CD8-positive, alpha-beta memory T cell (primary cell): ENCODE measurements at regions not wholly inside any gene's neighbourhood (a gene's known extent, or its start where the extent isn't known, plus 50 kb on each side); places are given as distances from the start of the nearest gene placed in this dataset.

Experiments used
- CTCF ChIA-PET: fragments of 350-600 bp; sonication (Branson Sonifier 250); formaldehyde crosslinking; loops from one replicate; lab custom pipeline; 2021; ENCODE audit warnings: antibody characterized with exemption; lab: Charles Lee
- POLR2A ChIA-PET: fragments of 350-600 bp; sonication (Branson Sonifier 250); formaldehyde crosslinking; loops from one replicate; lab custom pipeline; 2021; ENCODE audit warnings: antibody characterized with exemption; lab: Charles Lee
- DNase-seq, 5 donors: peaks; one replicate each; pipeline versions ENCODE4 v3.0.0 to v3.0.0-alpha.2; 2020 to 2022; ENCODE audit warnings: mixed read lengths in 1 of 5
- H3K27ac ChIP-seq: one replicate; pipeline ENCODE4 v1.7.0; 2013; ENCODE audit warnings: low read depth, mild to moderate bottlenecking, low read length, moderate library complexity
- H3K27me3 ChIP-seq: 2 replicates; pipeline ENCODE4 v1.7.0; 2013; ENCODE audit warnings: low read length, mild to moderate bottlenecking; ENCODE audit not compliant: insufficient read depth, poor library complexity, severe bottlenecking
- H3K36me3 ChIP-seq: 2 replicates; pipeline ENCODE4 v1.7.0; 2013; ENCODE audit warnings: mild to moderate bottlenecking, low read length, moderate library complexity; ENCODE audit not compliant: insufficient read depth
- H3K4me1 ChIP-seq: 2 replicates; pipeline ENCODE4 v1.7.0; 2013; ENCODE audit warnings: mild to moderate bottlenecking, low read length, moderate library complexity; ENCODE audit not compliant: insufficient read depth
- H3K4me3 ChIP-seq: 2 replicates; pipeline ENCODE4 v1.7.0; 2013; ENCODE audit warnings: mild to moderate bottlenecking, low read length
- H3K9me3 ChIP-seq: 2 replicates; pipeline ENCODE4 v1.7.0; 2013; ENCODE audit warnings: mild to moderate bottlenecking, low read length
- H3K27ac Mint-ChIP-seq, 8 donors: one replicate each; pipeline ENCODE4 v1.8.0; 2020 to 2021; ENCODE audit warnings: mixed read lengths in 8 of 8, mild to moderate bottlenecking in 6 of 8, inconsistent platforms in 3 of 8, moderate library complexity in 3 of 8
- H3K27me3 Mint-ChIP-seq, 2 donors: one replicate each; pipeline ENCODE4 v1.8.0; 2020 to 2021; ENCODE audit warnings: mixed read lengths in 2 of 2, mild to moderate bottlenecking in 1 of 2, moderate library complexity in 1 of 2
- H3K36me3 Mint-ChIP-seq, 3 donors: one replicate each; pipeline ENCODE4 v1.8.0; 2020 to 2021; ENCODE audit warnings: mixed read lengths in 3 of 3, inconsistent platforms in 1 of 3, mild to moderate bottlenecking in 1 of 3
- H3K4me1 Mint-ChIP-seq, 3 donors: one replicate each; pipeline ENCODE4 v1.8.0; 2020 to 2021; ENCODE audit warnings: mixed read lengths in 3 of 3, inconsistent platforms in 1 of 3, mild to moderate bottlenecking in 1 of 3
- H3K4me3 Mint-ChIP-seq, 7 donors: one replicate each; pipeline ENCODE4 v1.8.0; 2020 to 2021; ENCODE audit warnings: mixed read lengths in 7 of 7, mild to moderate bottlenecking in 6 of 7, moderate library complexity in 4 of 7, inconsistent platforms in 2 of 7
- H3K9me3 Mint-ChIP-seq, 5 donors: one replicate each; pipeline ENCODE4 v1.8.0; 2020 to 2022; ENCODE audit warnings: mixed read lengths in 5 of 5, mild to moderate bottlenecking in 3 of 5, moderate library complexity in 2 of 5, inconsistent platforms in 1 of 5

DNA sequence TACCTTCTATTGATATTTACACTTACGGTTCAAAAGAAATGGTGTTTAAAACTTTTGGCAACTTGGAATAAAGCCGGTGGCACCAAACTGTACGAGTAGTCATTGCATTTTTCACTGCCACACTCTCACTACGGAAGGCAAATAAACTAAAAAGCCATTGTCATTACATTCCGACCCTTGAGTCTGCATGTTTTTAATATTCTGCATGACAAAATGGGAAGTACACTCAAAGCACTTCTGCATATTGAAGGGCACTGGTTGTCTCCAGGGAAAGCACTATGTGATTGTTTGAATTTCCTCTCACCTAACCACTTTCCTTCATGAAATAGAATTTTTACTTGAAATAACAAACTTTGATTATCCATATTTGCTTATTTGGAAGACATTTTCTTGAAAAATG lies 426.3 kb downstream of the CETN3 start:
- no peaks in the 10 kb centered on the region for H3K36me3 Mint-ChIP-seq
- H3K9me3 ChIP-seq, result no peaks in the 10 kb centered on the region
- no peaks in the 10 kb centered on the region for H3K4me1 ChIP-seq
- no peaks in the 10 kb centered on the region for H3K27me3 ChIP-seq
- POLR2A ChIA-PET, result no interaction called here
- H3K4me3 ChIP-seq, result no peak overlapping the region
- H3K27me3 Mint-ChIP-seq, result no peaks in the 10 kb centered on the region
- no peak overlapping the region for H3K4me3 Mint-ChIP-seq
- H3K9me3 Mint-ChIP-seq, result peaks cover 0 to 9% (median 4%) of the 10 kb centered on the region in 5 donors
- no peaks in the 10 kb centered on the region for H3K4me1 Mint-ChIP-seq
- DNase-seq, result no peak
- CTCF ChIA-PET, result no interaction called here
- no peak overlapping the region for H3K27ac Mint-ChIP-seq
- no peak overlapping the region for H3K27ac ChIP-seq
- H3K36me3 ChIP-seq, result no peaks in the 10 kb centered on the region

- Mint-ChIP-seq H3K4me3 (no peak overlapping the region), H3K9me3 (peaks cover 0 to 9% (median 4%) of the 10 kb centered on the region in 5 donors), H3K27me3 (no peaks in the 10 kb centered on the region), H3K36me3 (no peaks in the 10 kb centered on the region), H3K4me1 (no peaks in the 10 kb centered on the region), H3K27ac (no peak overlapping the region)
- CTCF ChIA-PET, result no interaction called here
- Histone ChIP-seq H3K4me3 (no peak overlapping the region), H3K4me1 (no peaks in the 10 kb centered on the region), H3K9me3 (no peaks in the 10 kb centered on the region), H3K27me3 (no peaks in the 10 kb centered on the region), H3K36me3 (no peaks in the 10 kb centered on the region), H3K27ac (no peak overlapping the region)
- DNase-seq, result no peak
- POLR2A ChIA-PET, result no interaction called here
These were observed 427.4 kb downstream of the CETN3 start for GRCh38 chr5:89981878-89982773.

GRCh38 chr5:89981021-89981420 lies 428.5 kb downstream of the CETN3 start:
- ChIA-PET POLR2A (no interaction called here), CTCF (no interaction called here)
- H3K27me3 Mint-ChIP-seq, result no peaks in the 10 kb centered on the region
- no peaks in the 10 kb centered on the region for H3K9me3 ChIP-seq
- no peaks in the 10 kb centered on the region for H3K36me3 ChIP-seq
- no peak overlapping the region for H3K27ac Mint-ChIP-seq
- H3K36me3 Mint-ChIP-seq, result no peaks in the 10 kb centered on the region
- no peaks in the 10 kb centered on the region for H3K4me1 ChIP-seq
- H3K9me3 Mint-ChIP-seq, result peaks cover 0 to 9% (median 4%) of the 10 kb centered on the region in 5 donors
- no peak overlapping the region for H3K4me3 Mint-ChIP-seq
- DNase-seq, result no peak
- no peaks in the 10 kb centered on the region for H3K27me3 ChIP-seq
- H3K4me1 Mint-ChIP-seq, result no peaks in the 10 kb centered on the region
- H3K27ac ChIP-seq, result no peak overlapping the region
- no peak overlapping the region for H3K4me3 ChIP-seq

- Mint-ChIP-seq H3K36me3 (no peaks in the 10 kb centered on the region), H3K27me3 (no peaks in the 10 kb centered on the region), H3K27ac (no peak overlapping the region), H3K9me3 (no peaks in the 10 kb centered on the region), H3K4me1 (no peaks in the 10 kb centered on the region), H3K4me3 (no peak overlapping the region)
- Histone ChIP-seq H3K27ac (no peak overlapping the region), H3K36me3 (no peaks in the 10 kb centered on the region), H3K9me3 (no peaks in the 10 kb centered on the region), H3K4me3 (no peak overlapping the region), H3K27me3 (no peaks in the 10 kb centered on the region), H3K4me1 (no peaks in the 10 kb centered on the region)
- POLR2A ChIA-PET, result no interaction called here
- no peak for DNase-seq
- CTCF ChIA-PET, result no interaction called here
These were observed 436.0 kb downstream of the CETN3 start for GRCh38 chr5:89973516-89973915.

DNA sequence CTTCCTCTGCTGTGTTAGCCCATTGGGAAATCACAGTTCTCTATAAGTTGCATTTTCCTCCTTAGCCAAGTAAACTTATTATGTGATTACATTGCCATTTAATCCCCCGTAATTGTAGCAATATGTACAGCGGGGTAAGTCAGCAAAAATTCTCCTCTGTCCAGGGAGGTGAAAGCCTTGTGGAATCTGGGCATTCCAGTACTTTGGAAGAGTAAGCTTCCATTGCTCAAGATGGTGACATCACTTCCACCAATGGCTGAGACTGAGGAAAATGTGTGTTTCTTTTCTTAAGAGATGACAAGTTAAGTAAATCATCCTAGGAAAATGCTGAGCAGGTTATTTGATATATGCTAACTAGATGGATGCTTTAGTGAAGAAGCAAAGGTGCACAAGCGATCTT lies 436.7 kb downstream of the CETN3 start:
- no peaks in the 10 kb centered on the region for H3K27me3 ChIP-seq
- H3K27ac Mint-ChIP-seq, result no peak overlapping the region
- H3K9me3 ChIP-seq, result no peaks in the 10 kb centered on the region
- H3K27me3 Mint-ChIP-seq, result no peaks in the 10 kb centered on the region
- H3K27ac ChIP-seq, result no peak overlapping the region
- H3K4me1 ChIP-seq, result no peaks in the 10 kb centered on the region
- no peak overlapping the region for H3K4me3 Mint-ChIP-seq
- H3K4me1 Mint-ChIP-seq, result no peaks in the 10 kb centered on the region
- POLR2A ChIA-PET, result no interaction called here
- no peaks in the 10 kb centered on the region for H3K36me3 ChIP-seq
- no peak for DNase-seq
- no peaks in the 10 kb centered on the region for H3K36me3 Mint-ChIP-seq
- CTCF ChIA-PET, result no interaction called here
- no peak overlapping the region for H3K4me3 ChIP-seq
- H3K9me3 Mint-ChIP-seq, result no peaks in the 10 kb centered on the region

- H3K9me3 Mint-ChIP-seq, result peaks cover 0 to 8% (median 0%) of the 10 kb centered on the region in 5 donors
- no peak overlapping the region for H3K4me3 ChIP-seq
- no peak overlapping the region for H3K27ac Mint-ChIP-seq
- DNase-seq, result no peak
- no peaks in the 10 kb centered on the region for H3K27me3 ChIP-seq
- CTCF ChIA-PET, result no interaction called here
- POLR2A ChIA-PET, result no interaction called here
- no peak overlapping the region for H3K4me3 Mint-ChIP-seq
- no peaks in the 10 kb centered on the region for H3K4me1 ChIP-seq
- H3K27ac ChIP-seq, result no peak overlapping the region
- no peaks in the 10 kb centered on the region for H3K36me3 ChIP-seq
- no peaks in the 10 kb centered on the region for H3K9me3 ChIP-seq
- H3K36me3 Mint-ChIP-seq, result no peaks in the 10 kb centered on the region
- no peaks in the 10 kb centered on the region for H3K27me3 Mint-ChIP-seq
- H3K4me1 Mint-ChIP-seq, result no peaks in the 10 kb centered on the region
These were observed 440.6 kb downstream of the CETN3 start for GRCh38 chr5:89968958-89969381.

DNA sequence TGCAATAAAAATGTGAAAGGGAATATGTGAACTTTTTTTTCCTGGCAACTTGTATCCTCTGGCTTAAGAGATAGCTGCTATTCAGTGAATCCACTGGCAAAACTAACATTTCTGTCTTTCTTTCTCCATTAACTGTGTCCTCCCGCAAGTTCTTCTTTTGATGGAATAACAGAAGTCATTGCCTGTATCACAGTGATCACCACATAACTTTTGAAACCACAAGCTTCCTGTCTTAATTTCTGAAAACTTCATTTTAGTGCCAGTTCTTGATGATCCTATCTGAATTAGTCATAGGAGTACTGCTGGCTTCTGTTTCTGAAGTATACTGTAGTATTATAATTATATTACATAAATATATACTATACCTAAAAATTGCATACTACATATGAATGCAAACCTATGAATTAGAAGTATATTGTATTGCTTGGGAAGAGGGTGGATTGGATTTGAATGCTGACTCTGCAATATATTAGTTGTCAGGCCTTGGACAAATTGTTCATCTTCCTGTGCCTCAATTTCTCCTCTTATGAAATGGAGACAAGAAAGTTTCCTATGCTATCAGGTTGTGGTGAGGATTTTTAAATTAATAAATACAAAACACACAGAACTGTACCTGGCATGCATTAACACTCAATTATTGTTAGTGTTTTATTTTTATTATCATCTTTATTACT lies 441.6 kb downstream of the CETN3 start:
- Histone ChIP-seq H3K4me1 (no peaks in the 10 kb centered on the region), H3K9me3 (no peaks in the 10 kb centered on the region), H3K36me3 (no peaks in the 10 kb centered on the region), H3K27ac (no peak overlapping the region), H3K27me3 (no peaks in the 10 kb centered on the region), H3K4me3 (no peak overlapping the region)
- Mint-ChIP-seq H3K9me3 (peaks cover 0 to 8% (median 0%) of the 10 kb centered on the region in 5 donors), H3K27me3 (no peaks in the 10 kb centered on the region), H3K4me3 (no peak overlapping the region), H3K36me3 (no peaks in the 10 kb centered on the region), H3K27ac (no peak overlapping the region), H3K4me1 (no peaks in the 10 kb centered on the region)
- ChIA-PET POLR2A (no interaction called here), CTCF (no interaction called here)
- DNase-seq, result no peak

DNA sequence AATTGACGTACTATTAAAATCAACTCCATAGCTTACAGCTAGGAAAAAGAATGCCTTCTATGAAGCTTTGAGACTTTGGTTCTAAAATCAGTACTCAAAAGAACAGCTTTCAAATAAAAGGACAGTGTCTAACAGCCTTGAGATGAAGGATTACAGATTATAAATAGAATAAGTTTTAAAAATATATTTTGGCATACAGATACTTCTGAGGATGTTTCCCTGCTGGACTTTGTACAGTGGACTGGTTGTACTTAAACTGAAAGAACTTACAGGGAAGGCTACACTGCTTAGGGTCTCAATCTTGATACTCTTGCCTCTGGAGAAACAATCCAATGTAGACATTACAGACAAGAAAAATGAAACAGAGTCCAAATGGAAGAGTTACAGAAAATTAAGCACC lies 452.7 kb downstream of the CETN3 start:
- Mint-ChIP-seq H3K36me3 (no peaks in the 10 kb centered on the region), H3K4me3 (no peak overlapping the region), H3K27ac (no peak overlapping the region), H3K27me3 (no peaks in the 10 kb centered on the region), H3K4me1 (no peaks in the 10 kb centered on the region), H3K9me3 (peaks cover 0 to 3% (median 0%) of the 10 kb centered on the region in 5 donors)
- Histone ChIP-seq H3K9me3 (no peaks in the 10 kb centered on the region), H3K4me3 (no peak overlapping the region), H3K4me1 (no peaks in the 10 kb centered on the region), H3K27me3 (no peaks in the 10 kb centered on the region), H3K27ac (no peak overlapping the region), H3K36me3 (no peaks in the 10 kb centered on the region)
- ChIA-PET POLR2A (no interaction called here), CTCF (no interaction called here)
- DNase-seq, result no peak
